ENCODE measurements at regions not wholly inside any gene's neighbourhood (a gene's known extent, or its start where the extent isn't known, plus 50 kb on each side); places are given as distances from the start of the nearest gene placed in this dataset.

DNA sequence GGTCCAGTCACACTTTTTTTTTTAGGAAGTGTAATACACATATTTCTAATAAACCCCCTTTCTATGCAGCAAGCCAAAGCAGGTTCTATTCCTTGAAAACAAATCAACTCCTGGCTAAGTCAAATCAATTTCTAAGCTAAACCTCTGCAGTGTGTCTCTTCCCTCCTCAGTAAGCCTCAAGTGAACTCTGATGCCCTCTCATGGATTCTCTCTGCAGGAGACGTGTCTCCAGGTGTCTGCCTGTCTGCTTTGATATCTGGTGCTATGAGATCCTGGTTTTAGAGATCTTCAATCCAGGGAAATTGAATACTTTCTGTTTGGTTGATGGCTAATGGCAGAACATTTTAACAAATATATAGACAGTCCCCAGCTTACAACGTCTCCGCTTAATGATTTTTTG, 791.7 kb downstream of the AACS start:
- Histone ChIP-seq H3K27ac (ENCODE audit: insufficient read depth, low read depth, low read length) (no peak overlapping the region), H2AFZ (ENCODE audit: low read depth, low read length) (no peak overlapping the region), H3K4me1 (ENCODE audit: control insufficient read depth, extremely low read depth, insufficient read depth, low read length) (no peaks in the 10 kb centered on the region), H3K36me3 (ENCODE audit: control insufficient read depth in 2 of 2, extremely low read depth in 1 of 2, insufficient read depth in 2 of 2, low read length in 2 of 2) (no peaks in the 10 kb centered on the region), H3K79me2 (ENCODE audit: control insufficient read depth, insufficient read depth, low read length) (no peaks in the 10 kb centered on the region), H3K27me3 (ENCODE audit: control insufficient read depth in 2 of 2, insufficient read depth in 2 of 2, low read length in 2 of 2) (no peaks in the 10 kb centered on the region), H3K9me3 (replicated peaks; ENCODE audit: control insufficient read depth, insufficient read depth, low read length) (peaks cover 5% of the 10 kb centered on the region), H4K20me1 (replicated peaks; ENCODE audit: control insufficient read depth, extremely low read depth, insufficient read depth, low read length) (no peaks in the 10 kb centered on the region), H3K4me2 (ENCODE audit: insufficient read depth, low read length) (no peak overlapping the region), H3K4me3 (replicated peaks in 1 of 3; ENCODE audit: insufficient read depth in 1 of 3, low read depth in 1 of 3, low read length in 3 of 3) (no peak overlapping the region), H3K9ac (replicated peaks; ENCODE audit: extremely low read depth, insufficient read depth, low read length) (no peak overlapping the region), H3K9me1 (replicated peaks; ENCODE audit: control insufficient read depth, extremely low read depth, insufficient read depth, low read length) (no peaks in the 10 kb centered on the region)
- DNase-seq (ENCODE audit: low read depth, low spot score): no peak
- FAIRE-seq: no peak
- ChIA-PET CTCF (no interaction called here), POLR2A (no interaction called here)
- intact Hi-C loops (cut with micrococcal nuclease) (no loop called here), dilution Hi-C loops (cut with MboI; ENCODE audit: extremely low pct_ligation_motif_present, low sequenced_read_pairs) (no loop called here)
- BruUV-seq (replicated peaks): no TSS peak
- TF ChIP-seq, protein P1, sequence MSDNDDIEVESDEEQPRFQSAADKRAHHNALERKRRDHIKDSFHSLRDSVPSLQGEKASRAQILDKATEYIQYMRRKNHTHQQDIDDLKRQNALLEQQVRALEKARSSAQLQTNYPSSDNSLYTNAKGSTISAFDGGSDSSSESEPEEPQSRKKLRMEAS (IDR thresholded peaks at IDR 0.05; ENCODE audit: insufficient read depth, insufficient read length): no peak
- TF ChIP-seq, protein P2, sequence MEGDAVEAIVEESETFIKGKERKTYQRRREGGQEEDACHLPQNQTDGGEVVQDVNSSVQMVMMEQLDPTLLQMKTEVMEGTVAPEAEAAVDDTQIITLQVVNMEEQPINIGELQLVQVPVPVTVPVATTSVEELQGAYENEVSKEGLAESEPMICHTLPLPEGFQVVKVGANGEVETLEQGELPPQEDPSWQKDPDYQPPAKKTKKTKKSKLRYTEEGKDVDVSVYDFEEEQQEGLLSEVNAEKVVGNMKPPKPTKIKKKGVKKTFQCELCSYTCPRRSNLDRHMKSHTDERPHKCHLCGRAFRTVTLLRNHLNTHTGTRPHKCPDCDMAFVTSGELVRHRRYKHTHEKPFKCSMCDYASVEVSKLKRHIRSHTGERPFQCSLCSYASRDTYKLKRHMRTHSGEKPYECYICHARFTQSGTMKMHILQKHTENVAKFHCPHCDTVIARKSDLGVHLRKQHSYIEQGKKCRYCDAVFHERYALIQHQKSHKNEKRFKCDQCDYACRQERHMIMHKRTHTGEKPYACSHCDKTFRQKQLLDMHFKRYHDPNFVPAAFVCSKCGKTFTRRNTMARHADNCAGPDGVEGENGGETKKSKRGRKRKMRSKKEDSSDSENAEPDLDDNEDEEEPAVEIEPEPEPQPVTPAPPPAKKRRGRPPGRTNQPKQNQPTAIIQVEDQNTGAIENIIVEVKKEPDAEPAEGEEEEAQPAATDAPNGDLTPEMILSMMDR (IDR thresholded peaks at IDR 0.05; ENCODE audit: extremely low read depth in 1 of 2, insufficient read depth in 1 of 2, low read depth in 1 of 2, low read length in 2 of 2): no peak
- TF ChIP-seq POLR2AphosphoS5 (IDR thresholded peaks at IDR 0.05; ENCODE audit: insufficient read depth, low read depth, low read length) (no peak), EZH2 (IDR thresholded peaks at IDR 0.05; ENCODE audit: borderline replicate concordance, low read depth, low read length, severe bottlenecking) (no peak)

DNA sequence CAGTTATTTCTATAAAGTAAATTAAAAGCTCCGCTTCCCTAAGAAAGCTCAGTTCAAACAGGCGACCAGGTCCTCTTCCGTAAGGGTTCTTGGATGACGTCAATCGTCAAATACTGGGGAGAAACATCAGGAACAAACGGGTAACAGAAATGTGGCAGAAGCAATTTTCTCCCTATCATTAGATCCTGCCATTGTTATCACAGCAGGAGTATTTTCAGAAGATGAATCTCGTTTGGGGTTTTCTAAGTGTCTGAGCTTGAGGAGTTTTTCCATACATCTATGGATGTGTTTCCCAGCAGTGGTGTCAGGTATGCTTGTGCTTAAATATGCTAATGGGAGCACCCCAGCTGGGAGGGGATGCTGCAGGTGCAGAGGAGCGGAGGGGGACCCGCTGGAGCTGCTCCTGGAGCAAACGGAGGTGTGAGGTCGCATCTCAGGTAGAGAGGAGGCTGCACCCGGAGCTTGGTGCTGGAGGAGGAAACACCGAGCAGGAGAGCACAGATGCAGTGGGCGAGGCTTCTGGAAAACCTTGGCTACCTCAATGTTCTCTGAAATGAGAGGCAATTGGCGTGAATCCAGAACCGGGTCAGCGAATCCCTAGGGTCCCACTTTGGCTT, 795.5 kb downstream of the AACS start:
- intact Hi-C loops (cut with micrococcal nuclease) (no loop called here), dilution Hi-C loops (cut with MboI; ENCODE audit: extremely low pct_ligation_motif_present, low sequenced_read_pairs) (no loop called here)
- H3K9ac ChIP-seq (replicated peaks; ENCODE audit: extremely low read depth, insufficient read depth, low read length): no peak overlapping the region
- no peak overlapping the region for H3K27ac ChIP-seq (ENCODE audit: insufficient read depth, low read depth, low read length)
- no peaks in the 10 kb centered on the region for H4K20me1 ChIP-seq (replicated peaks; ENCODE audit: control insufficient read depth, extremely low read depth, insufficient read depth, low read length)
- no TSS peak for BruUV-seq (replicated peaks)
- no peak for TF ChIP-seq POLR2AphosphoS5 (IDR thresholded peaks at IDR 0.05; ENCODE audit: insufficient read depth, low read depth, low read length)
- no peak for TF ChIP-seq GATA2 (IDR thresholded peaks at IDR 0.05; ENCODE audit: insufficient read depth, insufficient read length, low read depth, low read length)
- TF ChIP-seq, protein P2 (IDR thresholded peaks at IDR 0.05; ENCODE audit: extremely low read depth in 1 of 2, insufficient read depth in 1 of 2, low read depth in 1 of 2, low read length in 2 of 2): no peak
- TF ChIP-seq MYC (IDR thresholded peaks at IDR 0.05; ENCODE audit: low read depth, low read length): no peak
- TF ChIP-seq POLR2A (IDR thresholded peaks at IDR 0.05; ENCODE audit: low read depth, low read length): no peak
- TF ChIP-seq FOS (IDR thresholded peaks at IDR 0.05; ENCODE audit: borderline replicate concordance, insufficient read depth, low read length): no peak
- TF ChIP-seq, protein P1 (IDR thresholded peaks at IDR 0.05; ENCODE audit: insufficient read depth, insufficient read length): no peak
- no peak for TF ChIP-seq JUN (IDR thresholded peaks at IDR 0.05; ENCODE audit: borderline replicate concordance, insufficient read depth, insufficient read length, low read depth)
- TF ChIP-seq EZH2 (IDR thresholded peaks at IDR 0.05; ENCODE audit: borderline replicate concordance, low read depth, low read length, severe bottlenecking): no peak
- no peak for DNase-seq (ENCODE audit: low read depth, low spot score)
- no peak overlapping the region for H3K4me2 ChIP-seq (ENCODE audit: insufficient read depth, low read length)
- ChIA-PET CTCF (no interaction called here), POLR2A (no interaction called here)
- no peaks in the 10 kb centered on the region for H3K27me3 ChIP-seq (ENCODE audit: control insufficient read depth in 2 of 2, insufficient read depth in 2 of 2, low read length in 2 of 2)
- no peak overlapping the region for H3K4me3 ChIP-seq (replicated peaks in 1 of 3; ENCODE audit: insufficient read depth in 1 of 3, low read depth in 1 of 3, low read length in 3 of 3)
- no peaks in the 10 kb centered on the region for H3K4me1 ChIP-seq (ENCODE audit: control insufficient read depth, extremely low read depth, insufficient read depth, low read length)
- FAIRE-seq: no peak
- H2AFZ ChIP-seq (ENCODE audit: low read depth, low read length): no peak overlapping the region
- no peaks in the 10 kb centered on the region for H3K9me1 ChIP-seq (replicated peaks; ENCODE audit: control insufficient read depth, extremely low read depth, insufficient read depth, low read length)
- no peaks in the 10 kb centered on the region for H3K36me3 ChIP-seq (ENCODE audit: control insufficient read depth in 2 of 2, extremely low read depth in 1 of 2, insufficient read depth in 2 of 2, low read length in 2 of 2)
- no peaks in the 10 kb centered on the region for H3K79me2 ChIP-seq (ENCODE audit: control insufficient read depth, insufficient read depth, low read length)
- peaks cover 2% of the 10 kb centered on the region for H3K9me3 ChIP-seq (replicated peaks; ENCODE audit: control insufficient read depth, insufficient read depth, low read length)

Data from endothelial cell of umbilical vein (primary cell).